Smooth muscle cell (in vitro differentiated cells): ENCODE measurements at regions not wholly inside any gene's neighbourhood (a gene's known extent, or its start where the extent isn't known, plus 50 kb on each side); places are given as distances from the start of the nearest gene placed in this dataset.

Source experiments
- DNase-seq: peaks from one replicate; lab custom pipeline; 2025; ENCODE audit not compliant: unreplicated experiment; lab: John Stamatoyannopoulos, UW
- H2AFZ ChIP-seq: fragments of 200-600 bp; sonication (generic); 2 replicates; pipeline ENCODE4 v1.6.0; 2016; ENCODE audit warnings: antibody characterized with exemption, low read depth, mild to moderate bottlenecking
- H3F3A ChIP-seq: fragments of 200-600 bp; sonication (generic); 2 replicates; pipeline ENCODE4 v1.6.0; 2017; ENCODE audit warnings: antibody characterized with exemption, low read depth
- H3K27ac ChIP-seq: fragments of 200-600 bp; sonication (generic); 2 replicates; pipeline ENCODE4 v1.5.1; 2016; ENCODE audit warnings: low read depth, mild to moderate bottlenecking
- H3K27me3 ChIP-seq: fragments of 200-600 bp; sonication (generic); 2 replicates; pipeline ENCODE4 v1.6.1; 2016; ENCODE audit warnings: low read depth, mild to moderate bottlenecking
- H3K36me3 ChIP-seq: fragments of 200-600 bp; sonication (generic); 2 replicates; pipeline ENCODE4 v1.5.1; 2016; ENCODE audit warnings: low read depth
- H3K4me1 ChIP-seq: fragments of 200-600 bp; sonication (generic); 2 replicates; pipeline ENCODE4 v1.5.1; 2016; ENCODE audit warnings: low read depth
- H3K4me2 ChIP-seq: fragments of 200-600 bp; sonication (generic); 2 replicates; pipeline ENCODE4 v1.6.0; 2016; ENCODE audit warnings: mild to moderate bottlenecking
- H3K4me3 ChIP-seq: fragments of 200-600 bp; sonication (generic); 2 replicates; pipeline ENCODE4 v1.5.1; 2016; ENCODE audit warnings: mild to moderate bottlenecking
- H3K79me2 ChIP-seq: fragments of 200-600 bp; sonication (generic); 2 replicates; pipeline ENCODE4 v1.6.0; 2016; ENCODE audit warnings: low read depth, mild to moderate bottlenecking
- H3K9ac ChIP-seq: fragments of 200-600 bp; sonication (generic); 2 replicates; pipeline ENCODE4 v1.6.0; 2016; ENCODE audit warnings: low read depth
- H3K9me3 ChIP-seq: fragments of 200-600 bp; sonication (generic); replicated peaks from 2 replicates; pipeline ENCODE4 v1.5.1; 2016; ENCODE audit warnings: low read depth
- H4K20me1 ChIP-seq: fragments of 200-600 bp; sonication (generic); 2 replicates; pipeline ENCODE4 v1.6.0; 2016; ENCODE audit warnings: low read depth
- WGBS: methylation state at CpG from one replicate; pipeline ENCODE4 v1.1.7; 2016; ENCODE audit warnings: low lambda C conversion rate; 5-methylcytosine and 5-hydroxymethylcytosine counted together
- TF ChIP-seq, protein P1 (sequence below): fragments of 200-600 bp; sonication (generic); IDR thresholded peaks from 2 replicates; pipeline ENCODE4 v1.5.1; 2017; ENCODE audit warnings: borderline replicate concordance, mild to moderate bottlenecking, antibody characterized with exemption; ENCODE audit not compliant: insufficient read depth, poor library complexity, severe bottlenecking

- Histone ChIP-seq H3K9ac (no peak overlapping the region), H3F3A (no peaks in the 10 kb centered on the region), H3K4me1 (no peaks in the 10 kb centered on the region), H3K27me3 (peaks cover 31% of the 10 kb centered on the region), H3K4me3 (no peak overlapping the region), H3K4me2 (no peak overlapping the region), H3K9me3 (no peaks in the 10 kb centered on the region), H3K36me3 (no peaks in the 10 kb centered on the region), H3K27ac (no peak overlapping the region), H3K79me2 (no peaks in the 10 kb centered on the region), H2AFZ (no peak overlapping the region), H4K20me1 (no peaks in the 10 kb centered on the region)
- no peak for DNase-seq
- TF ChIP-seq, protein P1, sequence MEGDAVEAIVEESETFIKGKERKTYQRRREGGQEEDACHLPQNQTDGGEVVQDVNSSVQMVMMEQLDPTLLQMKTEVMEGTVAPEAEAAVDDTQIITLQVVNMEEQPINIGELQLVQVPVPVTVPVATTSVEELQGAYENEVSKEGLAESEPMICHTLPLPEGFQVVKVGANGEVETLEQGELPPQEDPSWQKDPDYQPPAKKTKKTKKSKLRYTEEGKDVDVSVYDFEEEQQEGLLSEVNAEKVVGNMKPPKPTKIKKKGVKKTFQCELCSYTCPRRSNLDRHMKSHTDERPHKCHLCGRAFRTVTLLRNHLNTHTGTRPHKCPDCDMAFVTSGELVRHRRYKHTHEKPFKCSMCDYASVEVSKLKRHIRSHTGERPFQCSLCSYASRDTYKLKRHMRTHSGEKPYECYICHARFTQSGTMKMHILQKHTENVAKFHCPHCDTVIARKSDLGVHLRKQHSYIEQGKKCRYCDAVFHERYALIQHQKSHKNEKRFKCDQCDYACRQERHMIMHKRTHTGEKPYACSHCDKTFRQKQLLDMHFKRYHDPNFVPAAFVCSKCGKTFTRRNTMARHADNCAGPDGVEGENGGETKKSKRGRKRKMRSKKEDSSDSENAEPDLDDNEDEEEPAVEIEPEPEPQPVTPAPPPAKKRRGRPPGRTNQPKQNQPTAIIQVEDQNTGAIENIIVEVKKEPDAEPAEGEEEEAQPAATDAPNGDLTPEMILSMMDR = peak; percentile 63
- 39% methylated on average over 7 of the region's 7 CpGs for whole genome bisulfite sequencing
Measured at GRCh38 chr6:127641905-127642304, 64.9 kb downstream of the C6orf58 start.
